ENCODE measurements at regions not wholly inside any gene's neighbourhood (a gene's known extent, or its start where the extent isn't known, plus 50 kb on each side); places are given as distances from the start of the nearest gene placed in this dataset.

- no peaks in the 10 kb centered on the region for H3K27me3 ChIP-seq (ENCODE audit: low read depth)
- H3K4me1 ChIP-seq: peaks cover 3% of the 10 kb centered on the region
- intact Hi-C loops (cut with DNase I): loop anchor here (5.0 kb wide), 1 partner anchor 279 kb away; no protein-coding TSS in a partner anchor
- ATAC-seq: no peak
- TF ChIP-seq CTCF (IDR thresholded peaks at IDR 0.05): no peak
- H3K4me3 ChIP-seq: no peak overlapping the region
- H3K9me3 ChIP-seq: no peaks in the 10 kb centered on the region
- no peak overlapping the region for H3K27ac ChIP-seq
- no peak for DNase-seq
- no peaks in the 10 kb centered on the region for H3K36me3 ChIP-seq
Observed at GRCh38 chr2:13001408-13001807, 284.7 kb downstream of the TRIB2 start.

DNA sequence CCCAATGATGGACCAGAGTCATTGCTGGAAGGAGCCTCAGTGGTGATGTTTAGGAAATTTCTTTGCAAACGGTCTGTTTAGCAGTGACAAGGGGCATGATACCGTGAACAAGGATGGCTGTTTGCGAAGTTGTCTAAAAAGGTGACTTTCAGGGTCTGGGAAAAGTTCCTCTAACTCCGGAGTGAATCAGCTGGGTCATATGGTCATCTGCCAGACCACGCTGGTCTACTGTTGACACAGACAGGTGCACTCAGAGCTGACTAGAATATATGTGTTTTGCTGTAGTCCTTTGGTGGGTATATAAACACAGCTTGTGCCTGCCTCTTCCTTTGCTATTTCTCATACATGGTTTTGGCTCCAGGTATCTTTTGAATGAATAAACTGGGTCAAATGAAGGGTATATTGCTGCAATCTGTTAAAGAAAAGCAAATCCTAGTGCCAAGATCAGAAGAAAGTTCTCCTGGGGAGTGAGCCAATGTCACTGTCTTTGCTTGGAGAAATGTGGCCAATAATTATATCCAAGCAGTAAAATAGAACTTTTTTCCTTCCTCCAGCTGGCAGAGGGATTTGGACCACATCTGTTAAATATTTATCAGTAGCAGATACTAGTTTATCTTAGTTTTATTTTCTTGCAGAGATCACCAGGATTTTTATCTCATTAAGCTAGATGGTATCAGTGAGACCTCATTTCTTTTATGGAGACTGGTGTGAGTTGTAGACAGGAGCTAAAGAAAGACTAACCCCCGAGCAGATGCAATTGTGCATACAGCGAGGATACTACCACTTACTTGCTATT is 286.0 kb downstream of the TRIB2 start:
- no peaks in the 10 kb centered on the region for H3K27me3 ChIP-seq (ENCODE audit: low read depth)
- no peak for DNase-seq
- no peak for TF ChIP-seq CTCF (IDR thresholded peaks at IDR 0.05)
- H3K4me3 ChIP-seq: no peak overlapping the region
- peaks cover 12% of the 10 kb centered on the region for H3K4me1 ChIP-seq
- no peaks in the 10 kb centered on the region for H3K36me3 ChIP-seq
- no peak overlapping the region for H3K27ac ChIP-seq
- intact Hi-C loops (cut with DNase I): loop anchor here (5.0 kb wide), 1 partner anchor 280 kb away; no protein-coding TSS in a partner anchor
- ATAC-seq: no peak
- H3K9me3 ChIP-seq: no peaks in the 10 kb centered on the region

DNA sequence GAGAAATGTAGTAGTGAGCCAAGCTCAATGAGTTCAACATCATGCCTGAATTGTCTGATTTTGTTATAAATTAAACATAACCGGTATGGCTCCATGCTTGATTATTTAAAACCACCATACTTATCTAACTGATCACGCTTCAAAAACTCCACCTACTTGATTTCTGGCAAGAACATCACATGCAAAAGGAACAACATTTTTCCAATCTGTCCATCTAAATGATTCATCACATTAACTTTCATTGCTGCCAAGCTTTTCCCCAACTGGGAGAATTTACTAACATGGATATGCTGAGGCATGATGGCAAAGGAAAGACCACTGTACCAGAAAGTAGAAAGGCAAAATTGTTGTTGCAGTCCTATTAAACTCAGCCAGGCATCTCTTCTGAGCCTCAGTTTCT is 286.8 kb downstream of the TRIB2 start:
- Histone ChIP-seq H3K4me1 (peaks cover 12% of the 10 kb centered on the region), H3K4me3 (no peak overlapping the region), H3K9me3 (no peaks in the 10 kb centered on the region), H3K36me3 (no peaks in the 10 kb centered on the region), H3K27ac (no peak overlapping the region), H3K27me3 (ENCODE audit: low read depth) (no peaks in the 10 kb centered on the region)
- intact Hi-C loops (cut with DNase I): loop anchor here (5.0 kb wide), 1 partner anchor 281 kb away; no protein-coding TSS in a partner anchor
- no peak for DNase-seq
- ATAC-seq: no peak
- no peak for TF ChIP-seq CTCF (IDR thresholded peaks at IDR 0.05)

DNA sequence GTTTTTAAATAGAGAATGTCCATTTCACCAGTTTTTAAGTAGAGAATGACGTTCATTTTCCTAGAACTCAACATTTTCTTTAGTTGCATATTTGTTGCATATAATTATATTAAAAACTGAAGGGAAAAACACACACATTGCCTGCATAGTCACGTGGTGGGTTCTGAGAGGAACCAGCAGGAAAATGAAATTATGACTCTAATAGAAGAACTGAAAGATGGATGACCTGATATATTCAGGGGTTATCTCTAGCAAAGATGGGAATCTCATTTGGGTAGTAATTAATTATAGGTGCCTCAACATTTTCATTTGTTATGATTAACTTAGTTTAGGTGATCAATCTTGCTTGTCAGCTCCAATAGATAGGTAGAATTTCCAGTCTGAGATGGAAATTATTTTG is 288.3 kb downstream of the TRIB2 start:
- intact Hi-C loops (cut with DNase I): no loop called here
- no peak for ATAC-seq

GRCh38 chr2:13005761-13006335 is 289.1 kb downstream of the TRIB2 start:
- H3K27ac ChIP-seq: peak overlapping the region; percentile 9
- ATAC-seq: no peak
- peaks cover 12% of the 10 kb centered on the region for H3K4me1 ChIP-seq
- no peaks in the 10 kb centered on the region for H3K27me3 ChIP-seq (ENCODE audit: low read depth)
- TF ChIP-seq CTCF (IDR thresholded peaks at IDR 0.05): no peak
- H3K4me3 ChIP-seq: no peak overlapping the region
- no peaks in the 10 kb centered on the region for H3K36me3 ChIP-seq
- no peak for DNase-seq
- intact Hi-C loops (cut with DNase I): no loop called here
- no peaks in the 10 kb centered on the region for H3K9me3 ChIP-seq

More for the DNA sequence above, 288.3 kb downstream of the TRIB2 start:
- no peak for TF ChIP-seq CTCF (IDR thresholded peaks at IDR 0.05)
- DNase-seq: no peak
- H3K9me3 ChIP-seq: no peaks in the 10 kb centered on the region
- no peaks in the 10 kb centered on the region for H3K27me3 ChIP-seq (ENCODE audit: low read depth)
- H3K4me3 ChIP-seq: no peak overlapping the region
- no peak overlapping the region for H3K27ac ChIP-seq
- H3K4me1 ChIP-seq: peaks cover 12% of the 10 kb centered on the region
- no peaks in the 10 kb centered on the region for H3K36me3 ChIP-seq

Data from lower lobe of right lung (tissue), 2 donors.